ENCODE measurements at regions not wholly inside any gene's neighbourhood (a gene's known extent, or its start where the extent isn't known, plus 50 kb on each side); places are given as distances from the start of the nearest gene placed in this dataset.

DNA sequence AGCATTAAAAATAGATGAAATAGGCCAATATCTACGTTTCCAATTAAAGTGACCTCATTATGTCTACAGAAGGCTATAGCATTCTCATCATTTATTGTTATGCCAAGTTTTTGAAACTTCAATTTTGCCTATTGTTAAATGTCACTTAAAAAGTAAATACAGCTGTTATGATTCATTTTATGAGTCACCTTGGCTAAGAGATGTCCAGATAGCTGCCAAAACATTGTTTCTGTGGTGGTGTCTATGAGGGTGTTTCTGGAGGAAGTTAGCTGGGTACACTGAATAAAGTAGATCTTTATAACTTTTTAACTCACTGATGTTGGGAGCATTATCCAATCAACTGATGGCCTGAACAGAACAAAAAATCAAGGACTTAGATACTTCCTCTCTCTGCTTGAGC lies 1209.7 kb upstream of the PCDH9 start:
- TF ChIP-seq, protein P1, sequence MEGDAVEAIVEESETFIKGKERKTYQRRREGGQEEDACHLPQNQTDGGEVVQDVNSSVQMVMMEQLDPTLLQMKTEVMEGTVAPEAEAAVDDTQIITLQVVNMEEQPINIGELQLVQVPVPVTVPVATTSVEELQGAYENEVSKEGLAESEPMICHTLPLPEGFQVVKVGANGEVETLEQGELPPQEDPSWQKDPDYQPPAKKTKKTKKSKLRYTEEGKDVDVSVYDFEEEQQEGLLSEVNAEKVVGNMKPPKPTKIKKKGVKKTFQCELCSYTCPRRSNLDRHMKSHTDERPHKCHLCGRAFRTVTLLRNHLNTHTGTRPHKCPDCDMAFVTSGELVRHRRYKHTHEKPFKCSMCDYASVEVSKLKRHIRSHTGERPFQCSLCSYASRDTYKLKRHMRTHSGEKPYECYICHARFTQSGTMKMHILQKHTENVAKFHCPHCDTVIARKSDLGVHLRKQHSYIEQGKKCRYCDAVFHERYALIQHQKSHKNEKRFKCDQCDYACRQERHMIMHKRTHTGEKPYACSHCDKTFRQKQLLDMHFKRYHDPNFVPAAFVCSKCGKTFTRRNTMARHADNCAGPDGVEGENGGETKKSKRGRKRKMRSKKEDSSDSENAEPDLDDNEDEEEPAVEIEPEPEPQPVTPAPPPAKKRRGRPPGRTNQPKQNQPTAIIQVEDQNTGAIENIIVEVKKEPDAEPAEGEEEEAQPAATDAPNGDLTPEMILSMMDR (IDR thresholded peaks at IDR 0.05 in 8 of 11, conservative IDR thresholded peaks at IDR 0.05 in 3 of 11), result no peak
- no peak for TF ChIP-seq POLR2A (IDR thresholded peaks at IDR 0.05)

All from spleen (tissue), 7 donors.